ENCODE measurements at regions not wholly inside any gene's neighbourhood (a gene's known extent, or its start where the extent isn't known, plus 50 kb on each side); places are given as distances from the start of the nearest gene placed in this dataset.
"Not testable (repeated sequence)": the region's sequence is repeated elsewhere in the genome, so short reads cannot be mapped to it uniquely, and the experiment has no call there.

GRCh38 chr5:125081101-125081500, 334.7 kb upstream of the ZNF608 start:
- no peak for DNase-seq (ENCODE audit: low read depth in 3 of 3)

GRCh38 chr5:125083981-125084380, 337.5 kb upstream of the ZNF608 start:
- DNase-seq (ENCODE audit: low read depth in 3 of 3): no peak

- no peak for DNase-seq (ENCODE audit: low read depth in 3 of 3)
Observed at GRCh38 chr5:125085797-125086505, 339.5 kb upstream of the ZNF608 start.

GRCh38 chr5:125088522-125089105, 342.2 kb upstream of the ZNF608 start:
- no peak for DNase-seq (ENCODE audit: low read depth in 3 of 3)

GRCh38 chr5:125092138-125092537, 345.7 kb upstream of the ZNF608 start:
- not testable (repeated sequence) for DNase-seq (ENCODE audit: low read depth in 3 of 3)

GRCh38 chr5:125093776-125094175, 347.3 kb upstream of the ZNF608 start:
- DNase-seq (ENCODE audit: low read depth in 3 of 3): no peak

- DNase-seq (ENCODE audit: low read depth in 3 of 3): no peak
Observed at GRCh38 chr5:125100342-125100741, 353.9 kb upstream of the ZNF608 start.

- DNase-seq (ENCODE audit: low read depth in 3 of 3): no peak
Observed at GRCh38 chr5:125100951-125101350, 354.5 kb upstream of the ZNF608 start.

GRCh38 chr5:125103459-125103858, 357.0 kb upstream of the ZNF608 start:
- DNase-seq (ENCODE audit: low read depth in 3 of 3): no peak

GRCh38 chr5:125106271-125106670, 359.8 kb upstream of the ZNF608 start:
- no peak for DNase-seq (ENCODE audit: low read depth in 3 of 3)

- DNase-seq (ENCODE audit: low read depth in 3 of 3): no peak
Observed at GRCh38 chr5:125106881-125107280, 360.4 kb upstream of the ZNF608 start.

GRCh38 chr5:125109293-125109692, 362.9 kb upstream of the ZNF608 start:
- DNase-seq (ENCODE audit: low read depth in 3 of 3): no peak

GRCh38 chr5:125109816-125110215, 363.4 kb upstream of the ZNF608 start:
- no peak for DNase-seq (ENCODE audit: low read depth in 3 of 3)

- DNase-seq (ENCODE audit: low read depth in 3 of 3): no peak
Observed at GRCh38 chr5:125112196-125112595, 365.8 kb upstream of the ZNF608 start.

- no peak for DNase-seq (ENCODE audit: low read depth in 3 of 3)
Observed at GRCh38 chr5:125113328-125113727, 366.9 kb upstream of the ZNF608 start.

GRCh38 chr5:125115195-125115525, 368.7 kb upstream of the ZNF608 start:
- no peak for DNase-seq (ENCODE audit: low read depth in 3 of 3)

GRCh38 chr5:125117566-125117965, 371.1 kb upstream of the ZNF608 start:
- no peak for DNase-seq (ENCODE audit: low read depth in 3 of 3)

- no peak for DNase-seq (ENCODE audit: low read depth in 3 of 3)
Observed at GRCh38 chr5:125120012-125120411, 373.6 kb upstream of the ZNF608 start.

GRCh38 chr5:125125031-125125823, 378.8 kb upstream of the ZNF608 start:
- no peak for DNase-seq (ENCODE audit: low read depth in 3 of 3)

- DNase-seq (ENCODE audit: low read depth in 3 of 3): no peak
Observed at GRCh38 chr5:125126050-125126449, 379.6 kb upstream of the ZNF608 start.

- no peak for DNase-seq (ENCODE audit: low read depth in 3 of 3)
Observed at GRCh38 chr5:125129151-125129806, 382.8 kb upstream of the ZNF608 start.

- DNase-seq (ENCODE audit: low read depth in 3 of 3): no peak
Observed at GRCh38 chr5:125130591-125130990, 384.2 kb upstream of the ZNF608 start.

Data from stimulated activated CD4-positive, alpha-beta T cell treated with anti-CD3 and anti-CD28 coated beads, TNF-alpha, amount 100 ng/mL, for 24 hours (primary cell).